ENCODE measurements at regions not wholly inside any gene's neighbourhood (a gene's known extent, or its start where the extent isn't known, plus 50 kb on each side); places are given as distances from the start of the nearest gene placed in this dataset.

DNA sequence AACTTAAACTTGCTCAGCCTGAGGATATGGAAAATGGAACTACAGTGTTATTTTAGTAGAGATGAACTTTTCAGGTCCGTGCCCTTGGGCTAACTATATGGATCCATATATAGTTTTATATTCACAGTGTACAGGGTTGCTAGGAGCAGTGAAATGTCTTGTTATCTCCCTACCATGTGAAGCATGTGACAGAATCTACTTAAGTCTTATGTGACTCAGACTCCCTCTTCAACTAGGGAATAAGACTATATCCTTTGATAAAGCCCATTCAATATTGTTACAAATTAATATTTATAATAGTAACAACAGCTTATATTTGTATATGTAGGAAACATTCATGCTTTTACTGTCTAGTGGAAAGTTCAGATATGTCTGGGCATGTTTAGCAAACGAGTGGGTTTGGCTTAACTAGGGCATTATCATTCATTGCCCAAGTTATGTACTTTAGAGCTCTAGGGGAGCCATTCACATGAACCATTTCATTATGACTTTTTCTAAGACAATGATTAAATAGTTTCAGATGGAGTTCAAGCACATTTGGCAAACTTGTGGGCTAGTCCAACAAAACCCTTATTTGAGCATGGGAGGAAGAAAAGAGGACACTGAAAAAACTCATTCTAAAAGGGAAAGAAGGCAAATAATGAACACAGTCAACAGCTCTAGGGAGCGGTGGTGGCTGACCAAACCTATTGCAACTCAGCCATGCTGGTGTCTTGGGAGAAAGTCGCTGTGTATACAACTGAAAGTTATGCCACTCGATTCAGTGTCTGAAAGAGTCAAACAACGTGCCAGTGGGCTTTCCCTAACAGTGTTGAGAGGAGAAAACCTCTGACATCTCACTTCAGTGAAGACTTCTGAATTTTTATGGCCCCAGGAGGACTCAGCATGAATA lies 305.9 kb upstream of the G2E3 start:
- no peak for TF ChIP-seq EZH2 (IDR thresholded peaks at IDR 0.05; ENCODE audit: insufficient read depth, poor library complexity, severe bottlenecking)
- no peak for TF ChIP-seq EZH2phosphoT487 (IDR thresholded peaks at IDR 0.05; ENCODE audit: insufficient read depth, low read depth)

Data from GM23248 (cell line).